ENCODE measurements at regions not wholly inside any gene's neighbourhood (a gene's known extent, or its start where the extent isn't known, plus 50 kb on each side); places are given as distances from the start of the nearest gene placed in this dataset.
"Not testable (repeated sequence)": the region's sequence is repeated elsewhere in the genome, so short reads cannot be mapped to it uniquely, and the experiment has no call there.

GRCh38 chr9:107614765-107615164 is 125.2 kb upstream of the KLF4 start:
- no peak for DNase-seq

- DNase-seq = no peak
These were observed 123.8 kb upstream of the KLF4 start for GRCh38 chr9:107613321-107613720.

- DNase-seq = no peak
These were observed 122.6 kb upstream of the KLF4 start for GRCh38 chr9:107612136-107612535.

GRCh38 chr9:107609547-107609946 is 120.0 kb upstream of the KLF4 start:
- DNase-seq = no peak

GRCh38 chr9:107606149-107606790 is 116.7 kb upstream of the KLF4 start:
- no peak for DNase-seq

GRCh38 chr9:107605041-107605440 is 115.5 kb upstream of the KLF4 start:
- DNase-seq = no peak

GRCh38 chr9:107603281-107603680 is 113.7 kb upstream of the KLF4 start:
- no peak for DNase-seq

GRCh38 chr9:107600060-107600573 is 110.5 kb upstream of the KLF4 start:
- DNase-seq = no peak

GRCh38 chr9:107597743-107598217 is 108.2 kb upstream of the KLF4 start:
- DNase-seq = no peak

GRCh38 chr9:107594908-107595530 is 105.5 kb upstream of the KLF4 start:
- no peak for DNase-seq

GRCh38 chr9:107593224-107593870 is 103.8 kb upstream of the KLF4 start:
- DNase-seq = no peak

- no peak for DNase-seq
These were observed 102.9 kb upstream of the KLF4 start for GRCh38 chr9:107592424-107592823.

- DNase-seq = no peak
These were observed 102.2 kb upstream of the KLF4 start for GRCh38 chr9:107591781-107592180.

GRCh38 chr9:107588393-107588792 is 98.8 kb upstream of the KLF4 start:
- no peak for DNase-seq

GRCh38 chr9:107587191-107587963 is 97.8 kb upstream of the KLF4 start:
- no peak for DNase-seq

- DNase-seq = no peak
These were observed 96.9 kb upstream of the KLF4 start for GRCh38 chr9:107586493-107586892.

- no peak for DNase-seq
These were observed 95.9 kb upstream of the KLF4 start for GRCh38 chr9:107585465-107585864.

GRCh38 chr9:107584944-107585343 is 95.4 kb upstream of the KLF4 start:
- no peak for DNase-seq

GRCh38 chr9:107584186-107584585 is 94.6 kb upstream of the KLF4 start:
- DNase-seq = no peak

- DNase-seq = no peak
These were observed 87.7 kb upstream of the KLF4 start for GRCh38 chr9:107577140-107577776.

GRCh38 chr9:107571148-107571547 is 81.6 kb upstream of the KLF4 start:
- DNase-seq = no peak

GRCh38 chr9:107569174-107569573 is 79.6 kb upstream of the KLF4 start:
- no peak for DNase-seq

- not testable (repeated sequence) for DNase-seq
These were observed 78.8 kb upstream of the KLF4 start for GRCh38 chr9:107568406-107568805.

Data from activated CD4-positive, alpha-beta T cell treated with anti-CD3 and anti-CD28 coated beads, Interleukin-2, amount 50 U/mL, for 16 hours (primary cell).